GM19023 (cell line): ENCODE measurements at regions not wholly inside any gene's neighbourhood (a gene's known extent, or its start where the extent isn't known, plus 50 kb on each side); places are given as distances from the start of the nearest gene placed in this dataset.

Source experiments
- ATAC-seq: cut with Tn5 transposase; IDR thresholded peaks from one replicate; pipeline ENCODE4 v1.9.1; 2021; ENCODE audit warnings: mild to moderate bottlenecking, moderate library complexity; ENCODE audit not compliant: unreplicated experiment

DNA sequence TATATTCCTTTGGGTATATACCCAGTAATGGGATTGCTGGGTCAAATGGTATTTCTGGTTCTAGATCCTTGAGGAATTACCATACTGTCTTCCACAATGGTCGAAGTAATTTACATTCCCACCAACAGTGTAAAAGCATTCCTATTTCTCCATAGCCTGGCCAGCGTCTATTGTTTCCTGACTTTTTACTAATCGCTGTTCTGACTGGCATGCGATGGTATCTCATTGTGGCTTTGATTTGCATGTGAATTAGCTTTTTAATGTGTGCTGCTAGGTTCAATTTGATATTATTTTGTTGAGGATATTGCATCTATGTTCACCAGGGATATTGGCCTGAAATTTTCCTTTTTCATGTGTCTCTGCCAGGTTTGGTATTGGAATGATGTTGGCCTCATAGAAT lies 67.4 kb upstream of the VRK2 start:
- ATAC-seq = no peak

GRCh38 chr2:57981083-57981768 lies 65.4 kb upstream of the VRK2 start:
- ATAC-seq = no peak

DNA sequence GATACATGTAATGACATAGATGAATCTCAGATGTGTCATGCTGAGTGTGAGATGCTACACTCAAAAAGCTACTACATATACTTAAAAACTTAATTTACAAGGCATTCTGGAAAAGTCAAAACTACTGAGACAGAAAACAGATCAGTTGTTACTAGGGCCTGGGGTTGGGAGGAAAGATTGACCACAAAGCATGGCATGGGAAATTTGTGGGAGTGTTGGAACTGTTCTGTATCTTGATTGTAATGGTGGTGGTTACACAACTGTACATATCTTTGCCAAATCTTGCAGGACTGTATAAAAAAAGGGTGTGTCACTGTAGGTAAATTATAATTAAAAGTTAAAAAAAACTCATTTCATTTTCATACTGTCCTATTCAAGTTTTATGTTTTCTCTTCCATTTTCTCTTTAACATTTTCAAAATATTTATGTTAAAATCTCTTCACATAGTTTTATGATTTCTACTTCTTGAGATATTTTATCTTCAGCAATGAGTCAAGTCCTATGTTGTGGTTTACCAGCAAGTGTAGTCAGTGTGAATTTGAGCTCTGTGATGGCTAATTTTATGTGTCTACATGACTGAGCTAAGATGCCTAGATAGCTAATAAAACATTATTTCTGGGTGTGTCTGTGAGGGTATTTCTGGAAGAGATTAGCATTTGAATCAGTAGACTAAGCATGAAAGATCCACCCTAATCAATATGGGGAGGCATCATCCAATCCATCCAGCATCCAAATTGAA lies 58.6 kb upstream of the VRK2 start:
- no peak for ATAC-seq

DNA sequence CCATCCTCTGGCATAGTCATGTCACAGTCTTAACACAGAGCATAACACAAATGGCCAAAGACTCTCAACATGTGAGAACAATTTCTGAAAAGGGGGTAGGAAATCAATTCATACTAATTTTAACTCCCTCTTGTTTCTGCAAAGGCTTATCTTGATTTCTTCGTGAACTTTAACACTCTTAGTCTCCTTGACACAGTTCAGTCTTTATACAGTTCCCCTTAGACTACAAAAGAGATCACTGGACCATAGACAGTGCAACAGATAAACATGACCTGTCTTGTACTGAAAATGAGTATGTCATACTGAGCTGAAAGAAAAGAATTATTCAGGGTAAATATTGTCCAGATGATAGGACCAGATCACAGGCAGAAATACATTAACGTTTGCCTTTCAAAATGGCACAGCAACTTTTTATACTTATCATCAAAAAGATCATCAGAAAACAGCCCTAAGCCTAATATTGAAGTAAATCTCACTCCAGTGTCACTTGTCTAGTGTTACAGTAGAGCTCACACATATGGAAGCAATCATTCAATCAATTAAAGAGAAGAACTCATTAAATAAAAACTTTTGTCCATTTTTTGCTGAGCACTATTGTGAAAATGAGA lies 56.4 kb upstream of the VRK2 start:
- ATAC-seq = peak; percentile 89
